VCaP (cell line): ENCODE measurements at regions not wholly inside any gene's neighbourhood (a gene's known extent, or its start where the extent isn't known, plus 50 kb on each side); places are given as distances from the start of the nearest gene placed in this dataset.
A peak's percentile ranks its signal among the peaks of the same experiment; 100 is the strongest.

ENCODE experiments used
- H3K27ac ChIP-seq: fragments of 450-650 bp; 2 replicates; pipeline ENCODE4 v1.5.1; 2017
- CTCF ChIP-seq: fragments of 450-650 bp; conservative IDR thresholded peaks from 2 replicates; pipeline ENCODE4 v1.5.1; 2017; ENCODE audit warnings: mild to moderate bottlenecking, moderate library complexity

DNA sequence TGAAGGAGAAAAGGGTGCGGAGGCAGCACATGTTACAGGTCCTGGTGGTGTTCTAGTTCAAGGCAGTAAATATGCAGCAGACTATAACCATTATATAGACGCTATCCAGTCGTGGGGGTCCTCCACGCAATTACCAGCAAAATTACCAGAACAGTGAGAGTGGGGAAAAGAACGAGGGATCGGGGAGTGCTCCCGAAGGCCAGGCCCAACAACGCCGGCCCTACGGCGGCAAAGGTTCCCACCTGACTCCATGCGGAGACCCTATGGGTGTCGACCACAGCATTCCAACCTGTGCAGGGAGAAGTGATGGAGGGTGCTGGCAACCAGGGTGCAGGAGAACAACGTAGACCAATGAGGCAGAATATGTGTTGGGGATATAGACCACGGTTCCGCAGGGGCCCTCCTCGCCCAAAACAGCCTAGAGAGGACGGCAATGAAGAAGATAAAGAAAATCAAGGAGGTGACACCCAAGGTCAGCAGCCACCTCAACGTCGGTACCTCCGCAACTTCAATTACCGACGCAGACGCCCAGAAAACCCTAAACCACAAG, 89.0 kb upstream of the TPM1 start:
- H3K27ac ChIP-seq, result no peak overlapping the region
- TF ChIP-seq CTCF, result no peak

- H3K27ac ChIP-seq, result no peak overlapping the region
- no peak for TF ChIP-seq CTCF
Observed at GRCh38 chr15:62957130-62957529, 85.4 kb upstream of the TPM1 start.

DNA sequence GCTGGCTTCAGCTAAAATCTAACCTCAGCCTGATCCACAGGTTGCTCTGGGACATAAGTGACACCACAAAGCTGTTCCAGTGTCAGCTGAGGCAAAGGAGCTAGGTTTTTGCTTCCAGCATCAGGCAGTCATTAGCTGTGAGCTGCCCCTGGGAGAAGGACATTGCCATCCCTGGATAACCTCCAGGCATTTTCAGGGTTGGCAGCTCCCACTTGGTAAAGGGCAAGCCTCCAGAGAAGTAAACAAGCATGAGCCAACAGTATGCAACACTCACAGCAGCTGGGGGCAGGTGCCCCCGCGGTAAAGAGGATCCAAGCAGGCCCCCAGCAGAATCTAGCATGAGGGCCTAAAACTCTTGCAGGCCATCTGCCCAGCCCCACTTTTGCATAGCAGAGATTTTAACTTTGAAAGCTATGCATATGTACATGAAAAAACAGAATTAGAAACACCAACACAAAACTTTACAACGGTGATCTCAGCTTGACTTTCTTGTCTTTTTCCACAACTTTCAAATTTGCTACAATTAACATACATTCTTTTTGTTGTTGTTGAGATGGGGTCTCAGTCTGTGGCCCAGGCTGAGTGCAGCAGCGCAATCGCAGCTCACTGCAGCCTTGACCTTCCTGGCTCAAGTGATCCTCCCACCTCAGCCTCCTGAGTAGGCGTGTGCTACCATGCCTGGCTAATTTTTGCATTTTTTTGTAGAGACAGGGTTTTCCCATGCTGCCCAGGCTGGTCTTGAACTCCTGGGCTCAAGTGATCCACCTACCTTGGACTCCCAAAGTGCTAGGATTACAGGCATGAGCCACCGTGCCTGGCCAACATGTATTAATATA, 83.8 kb upstream of the TPM1 start:
- peak overlapping the region; percentile 54 for H3K27ac ChIP-seq
- no peak for TF ChIP-seq CTCF

DNA sequence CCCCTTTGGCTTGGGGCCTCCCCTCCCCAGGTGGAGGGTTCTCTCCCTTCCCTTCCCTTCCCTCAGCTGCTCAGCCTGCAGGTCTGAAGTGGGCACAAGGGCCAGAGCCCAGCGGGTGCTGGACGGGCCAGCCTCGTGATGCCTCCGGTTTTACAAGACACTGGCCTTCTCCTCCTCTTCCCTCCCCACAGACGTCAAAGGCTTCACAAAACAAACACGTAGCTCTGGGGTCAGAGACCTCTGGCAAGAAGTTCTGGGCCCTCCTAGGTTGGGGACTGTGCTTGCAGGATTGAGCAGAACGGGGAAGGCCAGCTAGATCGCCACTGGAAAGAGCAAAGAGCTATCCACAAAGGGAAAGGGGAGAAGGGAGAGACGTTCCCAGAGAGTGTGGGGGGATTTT, 81.4 kb upstream of the TPM1 start:
- no peak overlapping the region for H3K27ac ChIP-seq
- no peak for TF ChIP-seq CTCF

DNA sequence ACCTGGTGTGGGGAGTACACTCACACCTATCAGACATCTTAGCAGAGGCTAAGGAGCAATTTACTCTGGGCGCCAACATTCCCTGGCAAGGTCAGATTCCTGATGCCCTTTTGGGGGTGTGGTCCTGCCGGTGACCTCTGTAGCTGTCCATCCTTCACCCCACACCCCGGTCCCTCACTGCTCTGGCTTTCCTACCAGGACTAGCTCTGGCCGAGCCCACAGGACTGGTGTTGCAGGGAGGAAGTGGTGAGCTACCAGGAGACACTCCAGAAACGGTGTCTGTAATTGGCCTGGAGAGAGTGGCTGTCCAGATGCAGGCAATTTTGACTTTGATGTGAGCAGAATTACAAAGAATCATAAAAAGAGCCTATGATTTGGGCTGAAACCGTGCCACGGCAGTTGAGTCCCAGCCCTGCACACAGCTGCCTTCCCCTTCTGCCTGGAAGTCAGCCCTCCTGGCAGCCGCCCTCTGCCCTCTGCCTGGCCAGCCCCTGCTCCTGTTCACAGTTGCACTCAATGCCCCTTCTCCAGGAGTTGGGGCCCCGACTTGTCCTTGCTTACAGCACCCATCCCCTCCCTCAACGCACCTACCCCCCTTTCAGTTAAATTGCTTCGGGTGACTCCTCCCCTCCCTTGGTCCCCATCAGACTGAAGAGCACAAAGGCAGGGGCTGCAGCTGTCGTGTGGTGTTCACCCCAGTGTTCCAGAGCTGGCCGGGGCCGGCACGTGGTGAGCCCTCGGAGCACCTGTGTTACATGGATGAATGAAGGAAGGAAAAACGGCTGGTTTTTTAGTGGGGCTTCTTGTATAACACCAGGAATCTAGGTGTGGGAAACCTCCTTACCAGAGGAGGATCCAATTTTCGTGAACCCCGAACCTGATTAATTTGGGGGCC, 80.2 kb upstream of the TPM1 start:
- H3K27ac ChIP-seq, result no peak overlapping the region
- no peak for TF ChIP-seq CTCF

- no peak overlapping the region for H3K27ac ChIP-seq
- TF ChIP-seq CTCF, result no peak
Observed at GRCh38 chr15:62964251-62964650, 78.3 kb upstream of the TPM1 start.
